HEK293 (cell line): ENCODE measurements at regions not wholly inside any gene's neighbourhood (a gene's known extent, or its start where the extent isn't known, plus 50 kb on each side); places are given as distances from the start of the nearest gene placed in this dataset.

Experiments
- CTCF ChIA-PET: fragments of 350-600 bp; formaldehyde crosslinking; extraction: SDS; loops from one replicate; lab custom pipeline; 2021; ENCODE audit warnings: antibody characterized with exemption; lab: Yijun Ruan, JAX
- POLR2A ChIA-PET: fragments of 300-600 bp; formaldehyde crosslinking; extraction: SDS; loops from one replicate; lab custom pipeline; 2020; ENCODE audit warnings: antibody characterized with exemption, inconsistent platforms; lab: Yijun Ruan, JAX
- H3K27ac ChIP-seq: fragments of 200-500 bp; sonication (Bioruptor generic); 2 replicates; pipeline ENCODE4 v1.5.1; 2014; ENCODE audit warnings: low read depth, low read length, control low read depth, inconsistent platforms; ENCODE audit errors: extremely low read depth
- H3K36me3 ChIP-seq, 2 experiments: fragments of 200-500 bp in 1 of 2; sonication (Bioruptor generic) in 1 of 2; 1 replicate in 1 of 2; 2 replicates in 1 of 2; pipeline ENCODE4 v1.5.1; 2014 to 2017; ENCODE audit warnings: inconsistent platforms in 2 of 2, low read length in 2 of 2; ENCODE audit not compliant: control insufficient read depth in 2 of 2, insufficient read depth in 1 of 2
- H3K4me1 ChIP-seq: fragments of 200-500 bp; sonication (Bioruptor generic); 2 replicates; pipeline ENCODE4 v1.5.1; 2014; ENCODE audit warnings: mild to moderate bottlenecking, low read length, inconsistent platforms; ENCODE audit not compliant: control insufficient read depth, insufficient read depth
- H3K4me3 ChIP-seq: 2 replicates; pipeline ENCODE4 v1.5.1; 2011; ENCODE audit warnings: low read depth, mild to moderate bottlenecking, control low read depth, low read length, moderate library complexity
- H3K9me3 ChIP-seq: fragments of 200-500 bp; sonication (Bioruptor generic); 2 replicates; pipeline ENCODE4 v1.5.1; 2014; ENCODE audit warnings: low read depth, low read length, inconsistent platforms; ENCODE audit not compliant: control insufficient read depth, insufficient read depth
- BCL11B ChIP-seq: fragments of 450-650 bp; formaldehyde crosslinking; IDR thresholded peaks from 2 replicates; pipeline ENCODE4 v1.5.1; 2016; ENCODE audit warnings: low read depth, missing biosample characterization, missing genetic modification characterization
- KLF1 ChIP-seq: fragments of 450-650 bp; formaldehyde crosslinking; IDR thresholded peaks from 2 replicates; pipeline ENCODE4 v1.5.1; 2016; ENCODE audit warnings: missing biosample characterization, missing genetic modification characterization
- MYNN ChIP-seq: fragments of 450-650 bp; formaldehyde crosslinking; IDR thresholded peaks from 2 replicates; pipeline ENCODE4 v1.5.1; 2016; ENCODE audit warnings: missing biosample characterization, missing genetic modification characterization, borderline replicate concordance
- RBAK ChIP-seq: fragments of 450-650 bp; formaldehyde crosslinking; IDR thresholded peaks from 2 replicates; pipeline ENCODE4 v1.5.1; 2016; ENCODE audit warnings: missing biosample characterization, missing genetic modification characterization
- TRIM28 ChIP-seq: IDR thresholded peaks from 2 replicates; pipeline ENCODE4 v1.6.1; 2011; ENCODE audit warnings: low read length, control low read depth, borderline replicate concordance
- WT1 ChIP-seq: fragments of 450-650 bp; formaldehyde crosslinking; IDR thresholded peaks from 2 replicates; pipeline ENCODE4 v1.5.1; 2016; ENCODE audit warnings: missing biosample characterization, missing genetic modification characterization
- YY2 ChIP-seq: fragments of 450-650 bp; formaldehyde crosslinking; IDR thresholded peaks from 2 replicates; pipeline ENCODE4 v1.5.1; 2016; ENCODE audit warnings: missing biosample characterization, missing genetic modification characterization
- ZNF274 ChIP-seq, 2 experiments: fragments of 200-500 bp in 1 of 2; fragments of 450-650 bp in 1 of 2; sonication (Bioruptor generic) in 1 of 2; formaldehyde crosslinking in 1 of 2; IDR thresholded peaks; 2 replicates each; pipeline versions ENCODE4 v1.5.1 to v1.6.1; 2014 to 2016; ENCODE audit warnings: borderline replicate concordance in 1 of 2, inconsistent platforms in 1 of 2, low read length in 1 of 2, missing biosample characterization in 1 of 2, missing genetic modification characterization in 1 of 2
- ZNF423 ChIP-seq: fragments of 450-650 bp; formaldehyde crosslinking; IDR thresholded peaks from 2 replicates; pipeline ENCODE4 v1.5.1; 2016; ENCODE audit warnings: missing biosample characterization, missing genetic modification characterization
- ZNF426 ChIP-seq: fragments of 450-650 bp; formaldehyde crosslinking; IDR thresholded peaks from 2 replicates; pipeline ENCODE4 v1.5.1; 2017; ENCODE audit warnings: missing biosample characterization, missing genetic modification characterization, mild to moderate bottlenecking, inconsistent platforms, moderate library complexity
- ZNF433 ChIP-seq: fragments of 450-650 bp; formaldehyde crosslinking; IDR thresholded peaks from 2 replicates; pipeline ENCODE4 v1.5.1; 2016; ENCODE audit warnings: missing biosample characterization, missing genetic modification characterization, low read depth
- ZNF529 ChIP-seq: fragments of 450-650 bp; formaldehyde crosslinking; IDR thresholded peaks from 2 replicates; pipeline ENCODE4 v1.5.1; 2017; ENCODE audit warnings: missing genetic modification characterization, missing biosample characterization; ENCODE audit not compliant: insufficient replicate concordance
- ZNF596 ChIP-seq: fragments of 450-650 bp; IDR thresholded peaks from 2 replicates; pipeline ENCODE4 v1.5.0; 2018; ENCODE audit warnings: missing biosample characterization, mild to moderate bottlenecking, missing genetic modification characterization, moderate library complexity
- ZNF623 ChIP-seq: fragments of 450-650 bp; formaldehyde crosslinking; IDR thresholded peaks from 2 replicates; pipeline ENCODE4 v1.5.1; 2016; ENCODE audit warnings: missing biosample characterization, missing genetic modification characterization
- ZNF677 ChIP-seq: fragments of 450-650 bp; IDR thresholded peaks from 2 replicates; pipeline ENCODE4 v1.5.0; 2018; ENCODE audit warnings: missing biosample characterization, mild to moderate bottlenecking, missing genetic modification characterization, moderate library complexity
- ZNF843 ChIP-seq: fragments of 450-650 bp; formaldehyde crosslinking; IDR thresholded peaks from 2 replicates; pipeline ENCODE4 v1.5.1; 2016; ENCODE audit warnings: missing biosample characterization, missing genetic modification characterization
- TF ChIP-seq, protein P1 (sequence below): fragments of 450-650 bp; formaldehyde crosslinking; IDR thresholded peaks from 2 replicates; pipeline ENCODE4 v1.5.1; 2016; ENCODE audit warnings: missing biosample characterization, missing genetic modification characterization
- TF ChIP-seq, protein P2 (sequence below): fragments of 450-650 bp; formaldehyde crosslinking; IDR thresholded peaks from 2 replicates; pipeline ENCODE4 v1.5.1; 2016; ENCODE audit warnings: missing biosample characterization, missing genetic modification characterization
- TF ChIP-seq, protein P3 (sequence below): fragments of 450-650 bp; formaldehyde crosslinking; IDR thresholded peaks from 2 replicates; pipeline ENCODE4 v1.5.1; 2016; ENCODE audit warnings: missing biosample characterization, missing genetic modification characterization
- TF ChIP-seq, protein P4 (sequence below): fragments of 450-650 bp; formaldehyde crosslinking; IDR thresholded peaks from 2 replicates; pipeline ENCODE4 v1.5.1; 2016; ENCODE audit warnings: missing biosample characterization, missing genetic modification characterization

DNA sequence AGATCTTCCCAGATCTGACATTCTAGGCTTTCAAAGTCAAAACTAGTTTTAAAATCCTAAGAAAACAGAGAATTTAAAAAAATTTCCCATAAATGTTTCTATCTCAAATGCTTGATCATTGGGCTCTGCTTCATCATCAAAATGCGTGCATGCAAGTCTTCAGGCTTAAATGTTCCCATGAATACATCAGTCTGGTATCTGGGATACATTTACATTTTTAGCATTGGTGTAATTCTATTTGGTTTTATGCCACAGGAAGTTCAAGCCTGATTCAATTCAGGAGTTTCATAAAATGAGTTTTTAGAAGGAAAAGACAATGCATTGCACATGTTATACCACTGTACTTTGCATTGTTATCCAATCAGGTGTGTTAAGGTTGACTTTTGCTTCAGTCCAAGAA, 336.4 kb downstream of the PCNX1 start:
- no peak for TF ChIP-seq ZNF843
- TF ChIP-seq RBAK (tag by site-specific recombination): no peak
- TF ChIP-seq ZNF423 (tag by site-specific recombination): no peak
- TF ChIP-seq ZNF677 (tag by site-specific recombination): no peak
- TF ChIP-seq ZNF274 (IDR thresholded peaks at IDR 0.05; ENCODE audit: low read length): no peak
- no peak for TF ChIP-seq ZNF274 (tag by site-specific recombination; IDR thresholded peaks at IDR 0.05; ENCODE audit: borderline replicate concordance)
- TF ChIP-seq, protein P1, sequence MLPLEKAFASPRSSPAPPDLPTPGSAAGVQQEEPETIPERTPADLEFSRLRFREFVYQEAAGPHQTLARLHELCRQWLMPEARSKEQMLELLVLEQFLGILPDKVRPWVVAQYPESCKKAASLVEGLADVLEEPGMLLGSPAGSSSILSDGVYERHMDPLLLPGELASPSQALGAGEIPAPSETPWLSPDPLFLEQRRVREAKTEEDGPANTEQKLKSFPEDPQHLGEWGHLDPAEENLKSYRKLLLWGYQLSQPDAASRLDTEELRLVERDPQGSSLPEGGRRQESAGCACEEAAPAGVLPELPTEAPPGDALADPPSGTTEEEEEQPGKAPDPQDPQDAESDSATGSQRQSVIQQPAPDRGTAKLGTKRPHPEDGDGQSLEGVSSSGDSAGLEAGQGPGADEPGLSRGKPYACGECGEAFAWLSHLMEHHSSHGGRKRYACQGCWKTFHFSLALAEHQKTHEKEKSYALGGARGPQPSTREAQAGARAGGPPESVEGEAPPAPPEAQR (tag by site-specific recombination): no peak
- TF ChIP-seq ZNF596 (tag by site-specific recombination): no peak
- TF ChIP-seq, protein P2, sequence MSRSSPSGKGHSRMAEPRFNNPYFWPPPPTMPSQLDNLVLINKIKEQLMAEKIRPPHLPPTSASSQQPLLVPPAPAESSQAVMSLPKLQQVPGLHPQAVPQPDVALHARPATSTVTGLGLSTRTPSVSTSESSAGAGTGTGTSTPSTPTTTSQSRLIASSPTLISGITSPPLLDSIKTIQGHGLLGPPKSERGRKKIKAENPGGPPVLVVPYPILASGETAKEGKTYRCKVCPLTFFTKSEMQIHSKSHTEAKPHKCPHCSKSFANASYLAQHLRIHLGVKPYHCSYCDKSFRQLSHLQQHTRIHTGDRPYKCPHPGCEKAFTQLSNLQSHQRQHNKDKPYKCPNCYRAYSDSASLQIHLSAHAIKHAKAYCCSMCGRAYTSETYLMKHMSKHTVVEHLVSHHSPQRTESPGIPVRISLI (tag by site-specific recombination): no peak
- no peak for TF ChIP-seq ZNF529 (tag by site-specific recombination)
- TF ChIP-seq, protein P3, sequence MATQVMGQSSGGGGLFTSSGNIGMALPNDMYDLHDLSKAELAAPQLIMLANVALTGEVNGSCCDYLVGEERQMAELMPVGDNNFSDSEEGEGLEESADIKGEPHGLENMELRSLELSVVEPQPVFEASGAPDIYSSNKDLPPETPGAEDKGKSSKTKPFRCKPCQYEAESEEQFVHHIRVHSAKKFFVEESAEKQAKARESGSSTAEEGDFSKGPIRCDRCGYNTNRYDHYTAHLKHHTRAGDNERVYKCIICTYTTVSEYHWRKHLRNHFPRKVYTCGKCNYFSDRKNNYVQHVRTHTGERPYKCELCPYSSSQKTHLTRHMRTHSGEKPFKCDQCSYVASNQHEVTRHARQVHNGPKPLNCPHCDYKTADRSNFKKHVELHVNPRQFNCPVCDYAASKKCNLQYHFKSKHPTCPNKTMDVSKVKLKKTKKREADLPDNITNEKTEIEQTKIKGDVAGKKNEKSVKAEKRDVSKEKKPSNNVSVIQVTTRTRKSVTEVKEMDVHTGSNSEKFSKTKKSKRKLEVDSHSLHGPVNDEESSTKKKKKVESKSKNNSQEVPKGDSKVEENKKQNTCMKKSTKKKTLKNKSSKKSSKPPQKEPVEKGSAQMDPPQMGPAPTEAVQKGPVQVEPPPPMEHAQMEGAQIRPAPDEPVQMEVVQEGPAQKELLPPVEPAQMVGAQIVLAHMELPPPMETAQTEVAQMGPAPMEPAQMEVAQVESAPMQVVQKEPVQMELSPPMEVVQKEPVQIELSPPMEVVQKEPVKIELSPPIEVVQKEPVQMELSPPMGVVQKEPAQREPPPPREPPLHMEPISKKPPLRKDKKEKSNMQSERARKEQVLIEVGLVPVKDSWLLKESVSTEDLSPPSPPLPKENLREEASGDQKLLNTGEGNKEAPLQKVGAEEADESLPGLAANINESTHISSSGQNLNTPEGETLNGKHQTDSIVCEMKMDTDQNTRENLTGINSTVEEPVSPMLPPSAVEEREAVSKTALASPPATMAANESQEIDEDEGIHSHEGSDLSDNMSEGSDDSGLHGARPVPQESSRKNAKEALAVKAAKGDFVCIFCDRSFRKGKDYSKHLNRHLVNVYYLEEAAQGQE: no peak
- no peak for TF ChIP-seq KLF1
- no peak for TF ChIP-seq ZNF623 (tag by site-specific recombination)
- no peak for TF ChIP-seq TRIM28
- TF ChIP-seq WT1: no peak
- no peak for TF ChIP-seq YY2 (tag by site-specific recombination)
- TF ChIP-seq ZNF426 (tag by site-specific recombination): no peak
- no peak for TF ChIP-seq BCL11B (tag by site-specific recombination)
- no peak for TF ChIP-seq MYNN (tag by site-specific recombination)
- POLR2A ChIA-PET: no interaction called here
- H3K36me3 ChIP-seq: no peaks in the 10 kb centered on the region
- H3K4me1 ChIP-seq: no peaks in the 10 kb centered on the region
- no peak overlapping the region for H3K4me3 ChIP-seq
- CTCF ChIA-PET: no interaction called here
- no peaks in the 10 kb centered on the region for H3K9me3 ChIP-seq
- H3K27ac ChIP-seq: no peak overlapping the region

DNA sequence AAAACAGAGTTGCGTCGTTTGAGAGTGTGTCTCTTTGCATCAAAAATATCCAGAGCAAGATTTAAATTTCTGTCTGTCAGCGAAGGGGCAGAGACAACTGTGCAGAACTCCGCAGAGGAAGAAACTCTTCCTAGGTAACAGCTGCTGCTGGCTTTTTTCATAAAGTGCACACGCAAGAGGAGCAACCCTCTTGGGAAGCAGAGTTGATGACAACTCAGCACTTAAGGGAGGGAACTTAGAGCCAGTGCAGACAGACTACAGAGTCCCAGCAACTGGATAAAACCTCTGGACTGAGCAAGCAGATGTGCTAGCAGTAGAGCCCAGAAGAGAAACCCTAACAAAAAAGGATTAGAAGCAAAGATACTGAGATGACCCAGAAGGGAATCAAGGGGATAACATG, 337.1 kb downstream of the PCNX1 start:
- POLR2A ChIA-PET: no interaction called here
- CTCF ChIA-PET: no interaction called here
- no peaks in the 10 kb centered on the region for H3K36me3 ChIP-seq
- H3K4me3 ChIP-seq: no peak overlapping the region
- no peaks in the 10 kb centered on the region for H3K4me1 ChIP-seq
- TF ChIP-seq ZNF433 (tag by site-specific recombination): no peak
- TF ChIP-seq, protein P4, sequence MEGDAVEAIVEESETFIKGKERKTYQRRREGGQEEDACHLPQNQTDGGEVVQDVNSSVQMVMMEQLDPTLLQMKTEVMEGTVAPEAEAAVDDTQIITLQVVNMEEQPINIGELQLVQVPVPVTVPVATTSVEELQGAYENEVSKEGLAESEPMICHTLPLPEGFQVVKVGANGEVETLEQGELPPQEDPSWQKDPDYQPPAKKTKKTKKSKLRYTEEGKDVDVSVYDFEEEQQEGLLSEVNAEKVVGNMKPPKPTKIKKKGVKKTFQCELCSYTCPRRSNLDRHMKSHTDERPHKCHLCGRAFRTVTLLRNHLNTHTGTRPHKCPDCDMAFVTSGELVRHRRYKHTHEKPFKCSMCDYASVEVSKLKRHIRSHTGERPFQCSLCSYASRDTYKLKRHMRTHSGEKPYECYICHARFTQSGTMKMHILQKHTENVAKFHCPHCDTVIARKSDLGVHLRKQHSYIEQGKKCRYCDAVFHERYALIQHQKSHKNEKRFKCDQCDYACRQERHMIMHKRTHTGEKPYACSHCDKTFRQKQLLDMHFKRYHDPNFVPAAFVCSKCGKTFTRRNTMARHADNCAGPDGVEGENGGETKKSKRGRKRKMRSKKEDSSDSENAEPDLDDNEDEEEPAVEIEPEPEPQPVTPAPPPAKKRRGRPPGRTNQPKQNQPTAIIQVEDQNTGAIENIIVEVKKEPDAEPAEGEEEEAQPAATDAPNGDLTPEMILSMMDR (tag by site-specific recombination): no peak
- no peaks in the 10 kb centered on the region for H3K9me3 ChIP-seq
- no peak overlapping the region for H3K27ac ChIP-seq
